SK-MEL-5 (cell line): ENCODE measurements at regions not wholly inside any gene's neighbourhood (a gene's known extent, or its start where the extent isn't known, plus 50 kb on each side); places are given as distances from the start of the nearest gene placed in this dataset.
"Not testable (repeated sequence)": the region's sequence is repeated elsewhere in the genome, so short reads cannot be mapped to it uniquely, and the experiment has no call there.

Experiments used
- DNase-seq: peaks from one replicate; pipeline ENCODE4 v3.0.0-alpha.2; 2016; ENCODE audit warnings: low read depth, low spot score
- in situ Hi-C: cut with HindIII; loops from 2 replicates; pipeline ENCODE4 v1.10.0; 2016; ENCODE audit warnings: low sequenced_read_pairs, high pct_unique_total_duplicates, low pct_unique_long_range_greater_than_20kb

GRCh38 chr9:105121861-105122430, 122.5 kb upstream of the SLC44A1 start:
- in situ Hi-C loops = no loop called here
- no peak for DNase-seq

- DNase-seq, in situ Hi-C loops: not testable (repeated sequence)
These were observed 119.9 kb upstream of the SLC44A1 start for GRCh38 chr9:105124598-105124997.

GRCh38 chr9:105126226-105126625, 118.2 kb upstream of the SLC44A1 start:
- in situ Hi-C loops = no loop called here
- no peak for DNase-seq

- no peak for DNase-seq
- in situ Hi-C loops = no loop called here
These were observed 116.6 kb upstream of the SLC44A1 start for GRCh38 chr9:105127863-105128220.

GRCh38 chr9:105128908-105129600, 115.4 kb upstream of the SLC44A1 start:
- in situ Hi-C loops = no loop called here
- no peak for DNase-seq

- in situ Hi-C loops = no loop called here
- no peak for DNase-seq
These were observed 114.7 kb upstream of the SLC44A1 start for GRCh38 chr9:105129731-105130130.

- DNase-seq = no peak
- in situ Hi-C loops = no loop called here
These were observed 112.5 kb upstream of the SLC44A1 start for GRCh38 chr9:105131981-105132380.

GRCh38 chr9:105132606-105133005, 111.8 kb upstream of the SLC44A1 start:
- in situ Hi-C loops = no loop called here

GRCh38 chr9:105138306-105138801, 106.1 kb upstream of the SLC44A1 start:
- DNase-seq = no peak
- in situ Hi-C loops = no loop called here

More at GRCh38 chr9:105132606-105133005, 111.8 kb upstream of the SLC44A1 start:
- DNase-seq = no peak

- in situ Hi-C loops = no loop called here
These were observed 103.1 kb upstream of the SLC44A1 start for GRCh38 chr9:105141146-105141975.

GRCh38 chr9:105141976-105142250, 102.5 kb upstream of the SLC44A1 start:
- DNase-seq = no peak
- in situ Hi-C loops = no loop called here

More at GRCh38 chr9:105141146-105141975, 103.1 kb upstream of the SLC44A1 start:
- DNase-seq = no peak

GRCh38 chr9:105142406-105143135, 101.9 kb upstream of the SLC44A1 start:
- in situ Hi-C loops = no loop called here
- no peak for DNase-seq

- no peak for DNase-seq
- in situ Hi-C loops = no loop called here
These were observed 101.4 kb upstream of the SLC44A1 start for GRCh38 chr9:105143136-105143430.

- DNase-seq = no peak
- in situ Hi-C loops = no loop called here
These were observed 100.4 kb upstream of the SLC44A1 start for GRCh38 chr9:105144076-105144475.

- DNase-seq = no peak
- in situ Hi-C loops = no loop called here
These were observed 99.6 kb upstream of the SLC44A1 start for GRCh38 chr9:105144841-105145240.

- no peak for DNase-seq
- in situ Hi-C loops = no loop called here
These were observed 97.8 kb upstream of the SLC44A1 start for GRCh38 chr9:105146677-105147076.

GRCh38 chr9:105147110-105147871, 97.2 kb upstream of the SLC44A1 start:
- in situ Hi-C loops = no loop called here
- no peak for DNase-seq
